ENCODE measurements at regions not wholly inside any gene's neighbourhood (a gene's known extent, or its start where the extent isn't known, plus 50 kb on each side); places are given as distances from the start of the nearest gene placed in this dataset.

GRCh38 chr7:88465600-88465999, 158.9 kb upstream of the STEAP4 start:
- TF ChIP-seq, protein P1, sequence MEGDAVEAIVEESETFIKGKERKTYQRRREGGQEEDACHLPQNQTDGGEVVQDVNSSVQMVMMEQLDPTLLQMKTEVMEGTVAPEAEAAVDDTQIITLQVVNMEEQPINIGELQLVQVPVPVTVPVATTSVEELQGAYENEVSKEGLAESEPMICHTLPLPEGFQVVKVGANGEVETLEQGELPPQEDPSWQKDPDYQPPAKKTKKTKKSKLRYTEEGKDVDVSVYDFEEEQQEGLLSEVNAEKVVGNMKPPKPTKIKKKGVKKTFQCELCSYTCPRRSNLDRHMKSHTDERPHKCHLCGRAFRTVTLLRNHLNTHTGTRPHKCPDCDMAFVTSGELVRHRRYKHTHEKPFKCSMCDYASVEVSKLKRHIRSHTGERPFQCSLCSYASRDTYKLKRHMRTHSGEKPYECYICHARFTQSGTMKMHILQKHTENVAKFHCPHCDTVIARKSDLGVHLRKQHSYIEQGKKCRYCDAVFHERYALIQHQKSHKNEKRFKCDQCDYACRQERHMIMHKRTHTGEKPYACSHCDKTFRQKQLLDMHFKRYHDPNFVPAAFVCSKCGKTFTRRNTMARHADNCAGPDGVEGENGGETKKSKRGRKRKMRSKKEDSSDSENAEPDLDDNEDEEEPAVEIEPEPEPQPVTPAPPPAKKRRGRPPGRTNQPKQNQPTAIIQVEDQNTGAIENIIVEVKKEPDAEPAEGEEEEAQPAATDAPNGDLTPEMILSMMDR (conservative IDR thresholded peaks at IDR 0.05; ENCODE audit: low read depth in 2 of 2): no peak
- TF ChIP-seq ZNF331 (CRISPR knock-in tag; IDR thresholded peaks at IDR 0.05; ENCODE audit: low read depth) (no peak), EZH2 (IDR thresholded peaks at IDR 0.05; ENCODE audit: low read depth, unreplicated experiment) (no peak), EZH2phosphoT487 (IDR thresholded peaks at IDR 0.05; ENCODE audit: unreplicated experiment) (no peak), ETS1 (IDR thresholded peaks at IDR 0.05) (no peak)
